Putamen (tissue), 1 donor: ENCODE measurements at regions not wholly inside any gene's neighbourhood (a gene's known extent, or its start where the extent isn't known, plus 50 kb on each side); places are given as distances from the start of the nearest gene placed in this dataset.
"Not testable (repeated sequence)": the region's sequence is repeated elsewhere in the genome, so short reads cannot be mapped to it uniquely, and the experiment has no call there.

ENCODE experiments used
- DNase-seq: peaks from one replicate; pipeline ENCODE4 v3.0.0-alpha.2; 2016; ENCODE audit warnings: low spot score

- DNase-seq: no peak
These were observed 427.5 kb upstream of the SYNCRIP start for GRCh38 chr6:86070151-86070550.

GRCh38 chr6:86065002-86065401 is 422.3 kb upstream of the SYNCRIP start:
- not testable (repeated sequence) for DNase-seq

- DNase-seq: not testable (repeated sequence)
These were observed 414.8 kb upstream of the SYNCRIP start for GRCh38 chr6:86057293-86057980.

- DNase-seq: no peak
These were observed 402.4 kb upstream of the SYNCRIP start for GRCh38 chr6:86045038-86045437.

GRCh38 chr6:86042214-86042613 is 399.5 kb upstream of the SYNCRIP start:
- no peak for DNase-seq

- peak; percentile 11 for DNase-seq
These were observed 389.0 kb upstream of the SYNCRIP start for GRCh38 chr6:86031713-86032112.

- no peak for DNase-seq
These were observed 388.2 kb upstream of the SYNCRIP start for GRCh38 chr6:86030875-86031274.

- no peak for DNase-seq
These were observed 386.1 kb upstream of the SYNCRIP start for GRCh38 chr6:86028776-86029175.

- DNase-seq: not testable (repeated sequence)
These were observed 384.2 kb upstream of the SYNCRIP start for GRCh38 chr6:86026890-86027289.

GRCh38 chr6:86017236-86017635 is 374.6 kb upstream of the SYNCRIP start:
- no peak for DNase-seq

GRCh38 chr6:86016567-86016966 is 373.9 kb upstream of the SYNCRIP start:
- no peak for DNase-seq

- no peak for DNase-seq
These were observed 373.4 kb upstream of the SYNCRIP start for GRCh38 chr6:86016077-86016476.

GRCh38 chr6:86012991-86013390 is 370.3 kb upstream of the SYNCRIP start:
- not testable (repeated sequence) for DNase-seq

GRCh38 chr6:86010915-86011786 is 368.5 kb upstream of the SYNCRIP start:
- DNase-seq: no peak

GRCh38 chr6:85997206-85997605 is 354.5 kb upstream of the SYNCRIP start:
- DNase-seq: no peak

- no peak for DNase-seq
These were observed 353.3 kb upstream of the SYNCRIP start for GRCh38 chr6:85996034-85996375.

- no peak for DNase-seq
These were observed 352.8 kb upstream of the SYNCRIP start for GRCh38 chr6:85995339-85996033.

GRCh38 chr6:85986681-85987080 is 344.0 kb upstream of the SYNCRIP start:
- DNase-seq: no peak

GRCh38 chr6:85983032-85983659 is 340.5 kb upstream of the SYNCRIP start:
- DNase-seq: no peak

- no peak for DNase-seq
These were observed 335.0 kb upstream of the SYNCRIP start for GRCh38 chr6:85977661-85978060.

- no peak for DNase-seq
These were observed 333.3 kb upstream of the SYNCRIP start for GRCh38 chr6:85975957-85976356.

GRCh38 chr6:85971238-85971637 is 328.6 kb upstream of the SYNCRIP start:
- no peak for DNase-seq
